Posterior vena cava (tissue), 2 donors: ENCODE measurements at regions not wholly inside any gene's neighbourhood (a gene's known extent, or its start where the extent isn't known, plus 50 kb on each side); places are given as distances from the start of the nearest gene placed in this dataset.

Source experiments
- DNase-seq: peaks from one replicate; pipeline ENCODE4 v3.0.0-alpha.2; 2020; ENCODE audit warnings: low spot score
- intact Hi-C, 2 donors: fragments of 100-400 bp; cut with DNase I; formaldehyde crosslinking; loops; one replicate each; pipeline versions ENCODE4 v1.14.1 to v1.14.2; 2022 to 2023
- donor health status: DM: yes; HTN: yes; CAD: no.
- donor health status: DM: yes; HTN: yes; CAD: no.

- DNase-seq: no peak
- intact Hi-C loops: no loop called here
Observed at GRCh38 chr3:193933451-193933850, 202.5 kb upstream of the HES1 start.

- intact Hi-C loops: no loop called here
- no peak for DNase-seq
Observed at GRCh38 chr3:193935916-193936315, 200.0 kb upstream of the HES1 start.

- intact Hi-C loops: no loop called here
Observed at GRCh38 chr3:193938613-193939012, 197.3 kb upstream of the HES1 start.

GRCh38 chr3:193939527-193939926 is 196.4 kb upstream of the HES1 start:
- DNase-seq: no peak
- intact Hi-C loops: no loop called here

More at GRCh38 chr3:193938613-193939012, 197.3 kb upstream of the HES1 start:
- no peak for DNase-seq

- no peak for DNase-seq
- intact Hi-C loops: no loop called here
Observed at GRCh38 chr3:193940526-193940925, 195.4 kb upstream of the HES1 start.

GRCh38 chr3:193941486-193941885 is 194.5 kb upstream of the HES1 start:
- intact Hi-C loops: no loop called here
- no peak for DNase-seq

GRCh38 chr3:193942516-193943055 is 193.4 kb upstream of the HES1 start:
- DNase-seq: no peak
- intact Hi-C loops: no loop called here

GRCh38 chr3:193943200-193943599 is 192.7 kb upstream of the HES1 start:
- no peak for DNase-seq
- intact Hi-C loops: no loop called here

GRCh38 chr3:193943851-193944517 is 192.0 kb upstream of the HES1 start:
- intact Hi-C loops: no loop called here
- DNase-seq: no peak

GRCh38 chr3:193944518-193944884 is 191.4 kb upstream of the HES1 start:
- intact Hi-C loops: no loop called here
- DNase-seq: no peak

- no peak for DNase-seq
- intact Hi-C loops: no loop called here
Observed at GRCh38 chr3:193945143-193945542, 190.8 kb upstream of the HES1 start.

- intact Hi-C loops: no loop called here
- DNase-seq: no peak
Observed at GRCh38 chr3:193946945-193947344, 189.0 kb upstream of the HES1 start.

GRCh38 chr3:193947596-193947995 is 188.4 kb upstream of the HES1 start:
- intact Hi-C loops: no loop called here
- no peak for DNase-seq

- DNase-seq: no peak
Observed at GRCh38 chr3:193948459-193948858, 187.5 kb upstream of the HES1 start.

GRCh38 chr3:193951859-193952258 is 184.1 kb upstream of the HES1 start:
- DNase-seq: no peak
- intact Hi-C loops: no loop called here

More at GRCh38 chr3:193948459-193948858, 187.5 kb upstream of the HES1 start:
- intact Hi-C loops: no loop called here

GRCh38 chr3:193954752-193955151 is 181.2 kb upstream of the HES1 start:
- intact Hi-C loops: no loop called here
- DNase-seq: no peak

- intact Hi-C loops: no loop called here
- no peak for DNase-seq
Observed at GRCh38 chr3:193955719-193956118, 180.2 kb upstream of the HES1 start.

GRCh38 chr3:193959861-193960260 is 176.1 kb upstream of the HES1 start:
- intact Hi-C loops: loop anchor here in 1 of 2 donors (1.0 kb wide), 1 partner anchor 23 kb away; no protein-coding TSS in a partner anchor

GRCh38 chr3:193960487-193961274 is 175.3 kb upstream of the HES1 start:
- intact Hi-C loops: no loop called here

More at GRCh38 chr3:193959861-193960260, 176.1 kb upstream of the HES1 start:
- DNase-seq: no peak

GRCh38 chr3:193962986-193963685 is 172.8 kb upstream of the HES1 start:
- no peak for DNase-seq
- intact Hi-C loops: no loop called here

More at GRCh38 chr3:193960487-193961274, 175.3 kb upstream of the HES1 start:
- no peak for DNase-seq
